Upper lobe of left lung (tissue), 6 donors: ENCODE measurements at regions not wholly inside any gene's neighbourhood (a gene's known extent, or its start where the extent isn't known, plus 50 kb on each side); places are given as distances from the start of the nearest gene placed in this dataset.
"Not testable (repeated sequence)": the region's sequence is repeated elsewhere in the genome, so short reads cannot be mapped to it uniquely, and the experiment has no call there.

Experiments used
- ATAC-seq, 2 donors: fragments of 200-7000 bp; cut with Tn5 transposase; one replicate each; pipeline ENCODE4 v1.9.1; 2022; ENCODE audit warnings: mild to moderate bottlenecking in 2 of 2, moderate library complexity in 2 of 2; ENCODE audit not compliant: low FRiP score in 2 of 2
- DNase-seq, 2 donors: peaks; one replicate each; pipeline ENCODE4 v3.0.0-alpha.2; 2019 to 2020
- H3K27ac ChIP-seq, 4 donors: fragments of 200-600 bp; sonication (generic); one replicate each; pipeline ENCODE4 v1.5.1; 2016 to 2019
- H3K27me3 ChIP-seq, 4 donors: fragments of 200-600 bp; sonication (generic); one replicate each; pipeline ENCODE4 v1.5.1; 2017 to 2019
- H3K36me3 ChIP-seq, 4 donors: fragments of 200-600 bp; sonication (generic); one replicate each; pipeline ENCODE4 v1.5.1; 2016 to 2019
- H3K4me1 ChIP-seq, 4 donors: fragments of 200-600 bp; sonication (generic); one replicate each; pipeline ENCODE4 v1.5.1; 2018 to 2019
- H3K4me3 ChIP-seq, 4 donors: fragments of 200-600 bp; sonication (generic); one replicate each; pipeline ENCODE4 v1.5.1; 2017 to 2019; ENCODE audit warnings: mild to moderate bottlenecking in 2 of 4, moderate library complexity in 1 of 4
- H3K9me3 ChIP-seq, 4 donors: fragments of 200-600 bp; sonication (generic); one replicate each; pipeline ENCODE4 v1.5.1; 2018 to 2019
- WGBS, 2 donors: methylation state at CpG; one replicate each; pipeline ENCODE4 v1.1.5; 2017 to 2018; 5-methylcytosine and 5-hydroxymethylcytosine counted together
- donor health status: DM: no; HTN: no; CAD: no; lungs with moderate emphysema.
- donor health status: DM: no; HTN: yes; CAD: no; lungs with severe emphysema.

DNA sequence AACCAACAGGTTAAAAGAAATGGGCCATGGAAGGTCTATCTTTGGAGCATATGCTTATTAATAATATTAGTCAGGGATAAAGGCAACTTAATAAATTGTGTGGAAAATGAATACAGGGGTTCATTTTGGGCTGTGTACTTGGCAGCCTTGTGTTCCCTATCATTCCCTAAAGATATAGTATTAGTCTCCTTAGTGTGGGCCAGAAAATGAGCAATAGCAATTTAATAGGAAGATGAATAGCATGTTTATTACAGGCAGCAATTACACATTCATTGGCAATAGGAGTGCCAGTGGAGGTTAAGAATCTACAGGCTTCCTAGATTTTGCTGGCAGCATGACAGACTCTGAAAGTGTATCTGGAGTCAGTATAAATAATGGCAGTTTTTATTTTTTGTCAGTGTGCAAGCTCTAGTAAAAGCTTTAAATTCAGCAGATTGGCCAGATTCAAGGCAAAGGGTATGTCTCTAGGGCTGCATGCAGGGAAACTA lies 98.7 kb upstream of the MTLN start:
- not testable (repeated sequence) for H3K36me3 ChIP-seq

DNA sequence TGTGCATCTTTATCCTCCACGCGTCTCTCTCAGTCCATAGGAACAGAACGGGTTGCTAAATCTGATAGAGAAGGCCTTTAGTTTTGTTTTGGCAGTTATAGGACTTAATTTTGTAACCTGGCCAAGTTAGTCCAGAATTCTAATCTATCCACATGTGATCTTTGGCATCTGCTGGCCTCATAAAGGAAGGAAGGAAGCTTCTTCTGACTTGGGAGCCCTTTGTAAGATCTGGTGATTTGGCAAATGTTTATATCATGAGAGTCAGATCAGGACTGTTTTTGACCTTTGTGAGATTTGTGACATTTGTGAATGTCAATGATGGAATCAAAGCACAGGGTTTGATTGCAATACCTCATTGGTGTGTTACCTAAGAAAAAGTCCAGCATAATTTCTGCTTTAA lies 96.4 kb upstream of the MTLN start:
- not testable (repeated sequence) for H3K4me1 ChIP-seq, H3K27me3 ChIP-seq, H3K9me3 ChIP-seq, H3K36me3 ChIP-seq, H3K27ac ChIP-seq, ATAC-seq, H3K4me3 ChIP-seq, DNase-seq
- WGBS, 2 donors = 60% methylated on average over 1 of the region's 3 CpGs; no CpG with 5 or more reads in 1 of the 2 donors

More for the DNA sequence above, 98.7 kb upstream of the MTLN start:
- not testable (repeated sequence) for H3K27ac ChIP-seq, H3K4me1 ChIP-seq, H3K27me3 ChIP-seq, H3K4me3 ChIP-seq, ATAC-seq, H3K9me3 ChIP-seq, DNase-seq

DNA sequence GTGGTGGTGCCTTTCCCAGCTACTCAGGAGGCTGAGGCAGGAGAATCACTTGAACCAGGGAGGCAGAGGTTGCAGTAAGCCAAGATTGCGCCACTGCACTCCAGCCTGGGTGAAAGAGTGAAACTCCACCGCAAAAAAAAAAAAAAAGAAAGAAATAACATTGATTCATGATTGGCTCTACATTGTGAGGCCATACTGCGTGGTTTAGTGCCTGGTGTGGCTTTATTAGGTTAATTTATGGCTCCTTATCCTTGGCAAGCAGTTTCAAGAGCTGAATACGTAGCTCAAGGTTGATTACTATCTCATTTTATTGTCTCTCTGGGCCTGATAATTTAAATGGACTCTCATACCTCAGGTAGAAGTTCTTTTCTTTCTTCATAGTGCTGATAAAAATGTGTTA lies 80.5 kb upstream of the MTLN start:
- WGBS, 2 donors = 72 to 90% methylated on average over 3 of the region's 4 CpGs
- not testable (repeated sequence) for H3K4me3 ChIP-seq, DNase-seq, H3K36me3 ChIP-seq, H3K27me3 ChIP-seq, H3K9me3 ChIP-seq, H3K4me1 ChIP-seq, ATAC-seq, H3K27ac ChIP-seq

DNA sequence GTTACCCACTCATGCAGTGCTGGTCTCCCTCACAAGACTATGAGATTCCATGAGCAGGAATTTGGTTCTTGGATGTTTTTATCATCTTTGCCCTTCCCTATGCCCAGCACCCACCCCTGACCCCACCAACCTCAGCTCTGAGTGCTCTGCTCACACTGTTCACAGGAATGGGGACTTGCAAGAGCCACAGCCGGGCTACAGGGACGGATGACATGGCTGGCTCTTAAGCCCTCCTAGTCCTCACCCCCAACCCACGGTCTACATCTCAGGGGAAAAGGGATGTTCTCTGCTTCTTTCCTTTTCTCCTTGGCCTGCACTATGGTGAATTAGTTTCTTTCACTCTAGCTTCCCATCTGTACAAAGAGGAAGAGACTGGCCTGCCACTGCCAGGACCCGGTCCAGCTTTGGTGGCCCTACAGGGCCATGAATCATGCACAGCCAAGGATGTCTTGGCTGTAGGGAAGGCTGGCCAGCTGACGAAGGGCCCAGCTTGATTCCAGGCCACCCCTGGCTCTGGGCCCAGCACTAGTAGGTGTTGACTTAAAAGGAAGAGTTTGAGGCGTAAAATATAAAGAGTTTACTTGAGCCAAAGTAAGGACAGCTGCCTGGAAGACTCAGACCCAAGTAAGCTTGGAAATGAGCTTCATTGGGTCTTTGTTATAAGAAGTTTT lies 79.7 kb upstream of the MTLN start:
- H3K27ac ChIP-seq, H3K27me3 ChIP-seq, H3K4me1 ChIP-seq, H3K9me3 ChIP-seq, H3K36me3 ChIP-seq, H3K4me3 ChIP-seq: not testable (repeated sequence)
- ATAC-seq (peak; percentile 29 to 56), DNase-seq (peak in 1 of 2 donors; percentile 24)
- 80 to 87% methylated on average over 6 of the region's 6 CpGs for WGBS, 2 donors

DNA sequence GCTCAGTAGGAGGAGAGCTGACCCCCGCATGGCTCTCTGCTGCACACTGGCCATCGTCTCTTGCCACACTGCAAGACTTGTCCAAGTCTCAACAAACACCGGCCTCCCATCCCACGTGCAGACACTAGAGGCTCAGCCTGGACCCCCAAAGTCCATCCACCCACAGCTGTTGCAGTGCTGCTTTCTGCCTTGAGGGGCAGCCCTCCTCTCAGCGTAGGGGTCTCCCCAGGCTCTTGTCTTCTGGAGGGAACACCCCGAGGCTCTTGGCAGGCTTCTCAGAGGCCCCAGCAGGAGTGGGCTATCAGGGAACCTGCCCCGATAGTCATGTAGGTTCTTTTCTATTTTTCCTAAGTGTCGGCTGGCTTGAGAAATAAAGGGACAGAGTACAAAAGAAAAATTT lies 75.5 kb upstream of the MTLN start:
- H3K9me3 ChIP-seq, H3K27ac ChIP-seq, ATAC-seq, H3K4me1 ChIP-seq, DNase-seq, H3K27me3 ChIP-seq, H3K36me3 ChIP-seq, H3K4me3 ChIP-seq: not testable (repeated sequence)
- WGBS, 2 donors = no CpG with 5 or more reads among the region's 8 CpGs

DNA sequence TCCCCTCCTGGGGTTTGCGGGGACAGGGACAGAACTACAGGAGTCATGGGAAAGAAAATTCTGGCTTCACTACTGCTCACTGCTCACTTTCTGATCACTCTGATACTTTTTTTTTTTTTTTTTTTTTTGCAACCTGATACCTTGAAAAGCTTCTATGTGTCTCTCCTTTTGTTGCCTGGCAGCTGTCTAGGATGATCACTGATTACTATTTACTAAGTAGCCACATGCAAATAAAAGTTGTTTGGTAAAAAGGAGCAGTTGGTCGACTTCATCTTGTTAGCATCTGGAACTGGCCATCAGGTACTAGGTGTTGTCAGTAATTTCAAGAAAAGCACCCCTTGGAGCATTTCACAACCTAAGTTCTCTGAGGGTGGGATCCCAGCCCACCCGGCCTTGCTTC lies 74.9 kb upstream of the MTLN start:
- no CpG with 5 or more reads among the region's 3 CpGs for WGBS, 2 donors
- DNase-seq, H3K27ac ChIP-seq, H3K4me3 ChIP-seq, H3K4me1 ChIP-seq, H3K36me3 ChIP-seq, H3K27me3 ChIP-seq, H3K9me3 ChIP-seq, ATAC-seq: not testable (repeated sequence)

DNA sequence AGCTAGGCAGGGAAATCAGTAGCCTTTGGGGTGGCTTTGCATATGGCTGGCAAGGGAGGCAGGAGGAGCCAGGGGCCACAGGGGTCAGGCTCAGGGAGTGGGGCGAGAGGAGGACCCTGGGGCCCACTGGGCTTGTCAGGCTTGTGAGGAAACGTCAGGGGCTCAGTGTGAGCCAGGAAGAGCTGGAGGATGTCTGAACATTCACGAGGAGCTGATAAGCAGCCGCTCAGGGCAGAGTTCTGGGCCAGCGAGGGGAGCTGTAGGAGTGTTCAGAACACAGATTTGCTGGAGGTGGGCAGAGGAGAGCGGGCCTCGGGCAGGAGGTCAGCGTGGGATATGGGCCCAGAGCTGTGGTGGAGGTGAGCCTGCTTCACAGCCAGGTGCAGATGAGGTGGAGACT lies 72.7 kb upstream of the MTLN start:
- not testable (repeated sequence) for H3K36me3 ChIP-seq

DNA sequence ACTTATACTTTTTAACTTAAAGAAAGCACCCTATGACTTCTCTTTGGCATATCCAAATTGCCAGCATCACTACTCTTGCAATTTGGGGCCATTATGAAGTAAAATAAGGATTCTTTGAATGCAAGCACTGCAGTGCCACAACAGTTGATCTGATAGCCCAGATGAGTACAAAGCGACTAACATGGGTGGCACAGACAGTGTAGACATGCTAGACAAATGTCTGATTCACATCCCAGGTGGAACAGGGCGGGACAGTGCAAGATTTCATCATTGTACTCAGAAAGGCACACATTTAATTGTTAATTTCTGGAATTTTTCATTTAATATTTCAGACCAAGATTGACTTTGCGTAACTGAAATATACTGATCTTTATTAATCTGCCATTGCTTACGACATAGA lies 68.5 kb upstream of the MTLN start:
- ATAC-seq, H3K27ac ChIP-seq, H3K36me3 ChIP-seq, DNase-seq, H3K4me3 ChIP-seq, H3K9me3 ChIP-seq, H3K27me3 ChIP-seq, H3K4me1 ChIP-seq: not testable (repeated sequence)
- 98 to 100% methylated on average over 2 of the region's 4 CpGs for WGBS, 2 donors

More for the DNA sequence above, 72.7 kb upstream of the MTLN start:
- H3K27me3 ChIP-seq, H3K27ac ChIP-seq, DNase-seq, H3K4me3 ChIP-seq, H3K9me3 ChIP-seq, ATAC-seq, H3K4me1 ChIP-seq: not testable (repeated sequence)
- WGBS, 2 donors = no CpG with 5 or more reads among the region's 8 CpGs

DNA sequence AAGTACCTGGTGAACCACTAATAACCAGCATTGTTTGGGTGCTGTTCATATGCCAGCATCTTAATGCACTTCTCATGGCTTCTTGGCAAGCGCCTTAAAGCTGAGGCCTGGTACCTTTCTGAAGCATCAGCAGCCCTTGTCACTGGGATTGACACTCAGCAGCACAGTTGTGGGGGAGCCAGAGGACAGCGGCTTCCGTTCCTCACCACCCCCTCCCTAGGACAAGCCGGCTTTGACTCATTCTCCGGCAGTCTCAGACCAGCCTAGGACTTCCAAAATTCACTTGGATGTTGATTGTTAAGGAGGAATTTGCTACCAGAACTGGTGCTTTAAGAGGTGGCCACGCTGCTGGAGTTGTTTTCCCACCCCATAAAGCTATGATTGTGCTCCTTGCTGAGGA lies 64.7 kb upstream of the MTLN start:
- H3K27ac ChIP-seq, H3K4me3 ChIP-seq, H3K4me1 ChIP-seq, H3K9me3 ChIP-seq, DNase-seq, H3K36me3 ChIP-seq, H3K27me3 ChIP-seq: not testable (repeated sequence)
- no CpG with 5 or more reads among the region's 6 CpGs for WGBS, 2 donors
- ATAC-seq = peak in 1 of 2 donors; percentile 47

DNA sequence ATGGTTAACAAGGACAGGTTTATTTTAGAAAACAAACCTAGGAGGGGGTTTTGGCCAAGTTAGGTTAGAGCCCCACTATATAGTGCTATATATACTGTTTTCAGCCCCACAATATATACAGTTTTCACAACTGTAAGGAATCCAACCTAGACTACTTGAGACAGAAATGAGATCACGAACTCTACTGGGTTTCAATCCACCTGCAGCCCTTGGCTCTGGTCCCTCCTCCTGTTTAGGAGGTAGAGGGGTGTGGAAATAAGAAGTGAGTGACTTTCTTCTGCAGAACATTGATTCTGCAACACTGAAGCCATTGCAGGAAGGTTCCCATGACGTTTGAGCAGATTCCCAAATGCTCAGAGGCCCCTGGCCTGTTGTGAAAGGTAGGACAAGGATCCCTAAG lies 63.7 kb upstream of the MTLN start:
- peak in 1 of 2 donors; percentile 57 for ATAC-seq
- WGBS, 2 donors = 75 to 100% methylated on average over 1 of the region's 2 CpGs

DNA sequence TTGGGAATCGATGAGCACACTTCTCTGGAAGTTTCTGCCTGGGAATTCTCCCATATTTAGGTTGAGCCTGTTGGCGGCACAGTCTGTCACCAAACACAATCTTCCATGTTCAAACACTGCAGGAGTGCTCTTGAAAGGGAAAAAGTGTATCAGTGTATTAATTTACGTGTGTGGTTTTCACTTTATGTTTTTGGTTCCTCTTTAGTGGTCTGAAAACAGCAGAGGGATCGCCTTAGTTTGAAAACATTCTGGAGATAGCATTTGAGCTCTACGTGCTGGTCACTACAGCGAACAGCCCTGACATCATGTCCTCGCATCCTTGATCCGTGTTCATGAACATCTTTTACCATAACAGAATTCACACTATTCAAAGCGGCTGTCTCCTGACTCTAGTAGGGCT lies 57.3 kb upstream of the MTLN start:
- H3K27ac ChIP-seq, H3K4me3 ChIP-seq, H3K9me3 ChIP-seq, H3K4me1 ChIP-seq, ATAC-seq, H3K36me3 ChIP-seq, H3K27me3 ChIP-seq, DNase-seq: not testable (repeated sequence)
- 78 to 81% methylated on average over 6 to 7 of the region's 9 CpGs for WGBS, 2 donors

More for the DNA sequence above, 63.7 kb upstream of the MTLN start:
- not testable (repeated sequence) for H3K4me1 ChIP-seq, H3K36me3 ChIP-seq, H3K27me3 ChIP-seq, DNase-seq, H3K27ac ChIP-seq, H3K9me3 ChIP-seq, H3K4me3 ChIP-seq

DNA sequence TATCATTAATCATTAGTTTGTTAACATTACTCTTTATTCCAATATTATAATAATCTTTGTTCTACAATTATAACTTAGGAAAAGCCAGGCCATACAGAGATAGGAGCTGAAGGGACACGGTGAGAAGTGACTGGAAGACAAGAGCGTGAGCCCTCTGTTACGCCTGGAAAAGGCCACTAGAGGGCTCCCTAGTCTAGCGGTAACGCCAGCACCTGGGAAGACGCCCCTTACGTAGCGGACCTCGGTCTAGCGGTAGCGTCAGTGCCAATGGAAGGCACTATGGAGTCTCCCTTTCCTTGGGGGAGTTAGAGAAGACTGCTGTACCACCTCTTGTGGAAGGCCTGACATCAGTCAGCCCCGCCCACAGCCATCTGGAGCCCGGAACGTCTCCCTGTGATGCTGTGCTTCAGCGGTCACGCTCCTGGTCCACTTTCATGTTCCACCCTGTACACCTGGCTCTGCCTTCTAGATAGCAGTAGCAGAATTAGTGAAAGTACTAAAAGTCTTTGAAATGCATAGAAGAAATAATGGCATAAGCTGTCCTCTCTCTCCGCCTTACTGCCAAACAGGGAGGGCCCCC lies 55.6 kb upstream of the MTLN start:
- not testable (repeated sequence) for H3K4me1 ChIP-seq, H3K36me3 ChIP-seq, H3K27ac ChIP-seq, H3K9me3 ChIP-seq, H3K27me3 ChIP-seq, H3K4me3 ChIP-seq
- 100% methylated on average over 1 of the region's 17 CpGs for WGBS, 2 donors
- ATAC-seq = peak; percentile 71 to 85
- DNase-seq = peak in 1 of 2 donors; percentile 8

DNA sequence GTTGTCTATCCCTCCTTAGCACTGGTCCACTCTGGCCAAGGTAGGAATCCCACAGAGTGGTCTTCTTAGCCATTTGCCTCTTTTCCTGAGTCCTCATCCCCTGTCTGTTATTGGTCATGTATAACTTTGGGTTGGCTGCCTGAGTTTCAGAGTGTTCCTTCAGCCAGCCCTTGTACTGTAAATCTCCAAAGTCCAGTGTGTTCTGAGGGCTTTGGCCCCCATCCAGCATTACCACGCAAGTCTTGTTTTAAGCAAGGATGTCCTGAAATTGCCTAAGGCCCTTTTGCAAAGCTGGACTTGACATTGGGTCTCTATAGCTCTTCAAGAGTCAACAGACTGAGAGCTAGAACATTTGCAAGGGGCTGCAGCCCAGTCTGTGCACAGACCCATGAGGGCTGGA lies 52.5 kb upstream of the MTLN start:
- not testable (repeated sequence) for H3K27ac ChIP-seq, H3K4me3 ChIP-seq, H3K4me1 ChIP-seq, H3K9me3 ChIP-seq, DNase-seq, ATAC-seq, H3K27me3 ChIP-seq, H3K36me3 ChIP-seq
- no CpG with 5 or more reads among the region's 1 CpG for WGBS, 2 donors
